GM18499 (cell line): ENCODE measurements at regions not wholly inside any gene's neighbourhood (a gene's known extent, or its start where the extent isn't known, plus 50 kb on each side); places are given as distances from the start of the nearest gene placed in this dataset.
"Not testable (repeated sequence)": the region's sequence is repeated elsewhere in the genome, so short reads cannot be mapped to it uniquely, and the experiment has no call there.

ENCODE experiments used
- ATAC-seq: cut with Tn5 transposase; IDR thresholded peaks from one replicate; pipeline ENCODE4 v1.9.1; 2021; ENCODE audit warnings: moderate number of reproducible peaks; ENCODE audit not compliant: insufficient read depth, unreplicated experiment

DNA sequence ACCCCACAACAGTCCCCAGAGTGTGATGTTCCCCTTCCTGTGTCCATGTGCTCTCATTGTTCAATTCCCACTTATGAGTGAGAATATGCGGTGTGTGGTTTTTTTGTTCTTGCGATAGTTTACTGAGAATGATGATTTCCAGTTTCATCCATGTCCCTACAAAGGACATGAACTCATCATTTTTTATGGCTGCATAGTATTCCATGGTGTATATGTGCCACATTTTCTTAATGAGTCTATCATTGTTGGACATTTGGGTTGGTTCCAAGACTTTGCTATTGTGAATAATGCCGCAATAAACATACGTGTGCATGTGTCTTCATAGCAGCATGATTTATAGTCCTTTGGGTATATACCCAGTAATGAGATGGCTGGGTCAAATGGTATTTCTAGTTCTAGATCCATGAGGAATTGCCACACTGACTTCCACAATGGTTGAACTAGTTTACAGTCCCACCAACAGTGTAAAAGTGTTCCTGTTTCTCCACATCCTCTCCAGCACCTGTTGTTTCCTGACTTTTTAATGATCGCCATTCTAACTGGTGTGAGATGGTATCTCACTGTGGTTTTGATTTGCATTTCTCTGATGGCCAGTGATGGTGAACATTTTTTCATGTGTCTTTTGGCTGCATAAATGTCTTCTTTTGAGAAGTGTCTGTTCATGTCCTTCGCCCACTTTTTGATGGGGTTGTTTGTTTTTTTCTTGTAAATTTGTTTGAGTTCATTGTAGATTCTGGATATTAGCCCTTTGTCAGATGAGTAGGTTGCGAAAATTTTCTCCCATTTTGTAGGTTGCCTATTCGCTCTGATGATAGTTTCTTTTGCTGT is 120.0 kb downstream of the GOSR1 start:
- ATAC-seq = not testable (repeated sequence)

GRCh38 chr17:30594953-30595371 is 117.8 kb downstream of the GOSR1 start:
- not testable (repeated sequence) for ATAC-seq

GRCh38 chr17:30594223-30594952 is 117.2 kb downstream of the GOSR1 start:
- no peak for ATAC-seq

DNA sequence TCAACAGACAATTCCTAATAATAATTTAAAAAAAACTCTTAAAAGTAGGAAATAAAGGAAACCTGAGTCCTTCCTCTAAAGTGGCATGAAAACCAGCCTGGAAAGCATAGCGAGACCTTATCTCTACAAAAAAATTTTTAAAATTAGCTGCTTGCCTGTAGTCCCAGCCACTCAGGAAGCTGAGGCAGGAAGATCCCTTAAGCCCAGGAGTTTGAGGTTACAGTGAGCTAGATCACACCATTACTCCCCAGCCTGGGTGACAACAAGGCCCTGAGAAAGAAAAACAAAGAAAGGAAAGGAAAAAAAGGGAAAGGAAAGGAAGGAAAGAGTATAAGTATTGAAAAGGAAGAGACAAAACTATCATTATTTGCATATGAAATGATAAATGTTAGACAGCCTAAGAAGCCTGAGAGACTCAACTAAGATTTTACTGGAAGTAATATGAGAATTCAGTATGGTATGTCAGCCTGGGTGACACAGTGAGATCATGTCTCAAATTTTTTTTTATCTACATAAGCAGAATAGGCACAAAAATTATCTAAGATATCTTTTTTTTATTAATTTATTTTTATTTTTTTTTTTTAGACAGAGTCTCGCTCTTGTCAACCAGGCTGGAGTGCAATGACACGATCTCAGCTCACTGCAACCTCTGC is 113.0 kb downstream of the GOSR1 start:
- no peak for ATAC-seq

GRCh38 chr17:30589431-30589830 is 112.2 kb downstream of the GOSR1 start:
- no peak for ATAC-seq

GRCh38 chr17:30588798-30589247 is 111.6 kb downstream of the GOSR1 start:
- ATAC-seq = no peak

- ATAC-seq = no peak
These were observed 109.8 kb downstream of the GOSR1 start for GRCh38 chr17:30586818-30587595.

GRCh38 chr17:30584810-30585209 is 107.6 kb downstream of the GOSR1 start:
- ATAC-seq = no peak

GRCh38 chr17:30580916-30581315 is 103.7 kb downstream of the GOSR1 start:
- no peak for ATAC-seq

DNA sequence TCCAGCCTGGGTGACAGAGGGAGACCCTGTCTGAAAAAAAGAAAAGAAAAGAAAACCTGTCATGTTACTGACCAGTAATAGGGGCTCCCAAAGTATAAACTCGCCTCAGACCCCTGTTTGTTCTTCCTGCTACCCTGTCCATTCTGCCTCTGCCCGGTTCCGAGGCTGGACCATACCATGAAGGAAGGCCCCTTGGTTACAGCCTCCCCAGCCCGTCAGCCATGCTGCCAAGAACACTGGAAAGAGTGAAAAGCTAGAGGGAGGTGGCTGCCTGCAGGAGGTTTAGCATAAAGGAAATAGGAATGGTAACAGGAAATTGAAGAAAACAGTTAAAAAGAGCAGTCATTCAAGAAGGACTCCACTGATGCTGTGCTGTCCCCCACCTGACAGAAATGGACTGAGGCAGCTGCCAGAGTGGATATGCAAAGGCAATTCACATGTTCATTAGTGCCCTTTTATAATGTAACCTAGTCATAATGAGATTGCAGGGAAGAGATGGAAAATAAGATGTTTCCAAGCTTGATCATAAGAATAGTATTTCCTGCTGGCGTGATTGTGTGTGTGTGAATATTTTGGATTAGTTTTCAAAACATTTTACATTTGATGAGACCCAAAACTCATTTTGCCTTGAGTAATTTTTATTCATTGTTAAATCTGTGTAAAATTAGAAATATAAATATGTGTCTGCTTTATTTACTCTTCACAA is 102.6 kb downstream of the GOSR1 start:
- no peak for ATAC-seq

- ATAC-seq = not testable (repeated sequence)
These were observed 101.0 kb downstream of the GOSR1 start for GRCh38 chr17:30578015-30578717.
